ENCODE measurements at regions not wholly inside any gene's neighbourhood (a gene's known extent, or its start where the extent isn't known, plus 50 kb on each side); places are given as distances from the start of the nearest gene placed in this dataset.

GRCh38 chr2:35938838-35939237 is 416.7 kb upstream of the CRIM1 start:
- DNase-seq (ENCODE audit: low read depth, low spot score): no peak

GRCh38 chr2:35933031-35933430 is 422.5 kb upstream of the CRIM1 start:
- no peak for DNase-seq (ENCODE audit: low read depth, low spot score)

- DNase-seq (ENCODE audit: low read depth, low spot score): no peak
These were observed 423.2 kb upstream of the CRIM1 start for GRCh38 chr2:35932276-35932963.

GRCh38 chr2:35931626-35932025 is 424.0 kb upstream of the CRIM1 start:
- DNase-seq (ENCODE audit: low read depth, low spot score): no peak

GRCh38 chr2:35931115-35931514 is 424.5 kb upstream of the CRIM1 start:
- no peak for DNase-seq (ENCODE audit: low read depth, low spot score)

- no peak for DNase-seq (ENCODE audit: low read depth, low spot score)
These were observed 426.0 kb upstream of the CRIM1 start for GRCh38 chr2:35929551-35929950.

- DNase-seq (ENCODE audit: low read depth, low spot score): no peak
These were observed 435.5 kb upstream of the CRIM1 start for GRCh38 chr2:35920061-35920460.

GRCh38 chr2:35915261-35915660 is 440.3 kb upstream of the CRIM1 start:
- DNase-seq (ENCODE audit: low read depth, low spot score): no peak

GRCh38 chr2:35891936-35892335 is 463.6 kb upstream of the CRIM1 start:
- no peak for DNase-seq (ENCODE audit: low read depth, low spot score)

GRCh38 chr2:35891528-35891927 is 464.1 kb upstream of the CRIM1 start:
- DNase-seq (ENCODE audit: low read depth, low spot score): no peak

- no peak for DNase-seq (ENCODE audit: low read depth, low spot score)
These were observed 468.4 kb upstream of the CRIM1 start for GRCh38 chr2:35887146-35887545.

- DNase-seq (ENCODE audit: low read depth, low spot score): no peak
These were observed 481.7 kb upstream of the CRIM1 start for GRCh38 chr2:35873921-35874320.

- DNase-seq (ENCODE audit: low read depth, low spot score): no peak
These were observed 483.9 kb upstream of the CRIM1 start for GRCh38 chr2:35871672-35872071.

GRCh38 chr2:35870713-35871112 is 484.9 kb upstream of the CRIM1 start:
- no peak for DNase-seq (ENCODE audit: low read depth, low spot score)

- no peak for DNase-seq (ENCODE audit: low read depth, low spot score)
These were observed 491.4 kb upstream of the CRIM1 start for GRCh38 chr2:35864141-35864540.

- DNase-seq (ENCODE audit: low read depth, low spot score): no peak
These were observed 497.4 kb upstream of the CRIM1 start for GRCh38 chr2:35858216-35858615.

- DNase-seq (ENCODE audit: low read depth, low spot score): no peak
These were observed 498.1 kb upstream of the CRIM1 start for GRCh38 chr2:35857498-35857897.

GRCh38 chr2:35831385-35831784 is 524.2 kb upstream of the CRIM1 start:
- DNase-seq (ENCODE audit: low read depth, low spot score): no peak

- DNase-seq (ENCODE audit: low read depth, low spot score): no peak
These were observed 524.7 kb upstream of the CRIM1 start for GRCh38 chr2:35830833-35831232.

- no peak for DNase-seq (ENCODE audit: low read depth, low spot score)
These were observed 528.5 kb upstream of the CRIM1 start for GRCh38 chr2:35827086-35827485.

- no peak for DNase-seq (ENCODE audit: low read depth, low spot score)
These were observed 532.9 kb upstream of the CRIM1 start for GRCh38 chr2:35822716-35823115.

GRCh38 chr2:35821675-35822074 is 533.9 kb upstream of the CRIM1 start:
- DNase-seq (ENCODE audit: low read depth, low spot score): no peak

- DNase-seq (ENCODE audit: low read depth, low spot score): no peak
These were observed 535.2 kb upstream of the CRIM1 start for GRCh38 chr2:35820391-35820790.

GRCh38 chr2:35819033-35819432 is 536.5 kb upstream of the CRIM1 start:
- DNase-seq (ENCODE audit: low read depth, low spot score): no peak

All from smooth muscle cell of the brain vasculature (primary cell).